K562 (cell line): ENCODE measurements at regions not wholly inside any gene's neighbourhood (a gene's known extent, or its start where the extent isn't known, plus 50 kb on each side); places are given as distances from the start of the nearest gene placed in this dataset.

Source experiments
- ATAC-seq: fragments of 200-7000 bp; cut with Tn5 transposase; 3 replicates; pipeline ENCODE4 v1.9.1; 2020; ENCODE audit warnings: moderate library complexity
- BruUV-seq: library from RNA; stranded (reverse); fragments of 400-500 nt; replicated peaks from 2 replicates; lab custom pipeline; 2021; lab: Mats Ljungman, UMichigan
- CTCF ChIA-PET: fragments of 300-600 bp; formaldehyde crosslinking; extraction: SDS; loops from one replicate; lab custom pipeline; 2021; ENCODE audit warnings: low intra/inter-chr PET ratio; lab: Yijun Ruan, JAX
- POLR2A ChIA-PET: fragments of 300-600, 350-650 bp; sonication (Branson Sonifier 250); formaldehyde crosslinking; extraction: SDS; loops from one replicate; lab custom pipeline; 2021; ENCODE audit warnings: antibody characterized with exemption, inconsistent platforms; lab: Yijun Ruan, JAX
- DNase-seq, 4 experiments: peaks; one replicate each; pipeline versions ENCODE4 v3.0.0 to v3.0.0-alpha.2; 2011 to 2018; ENCODE audit warnings: low spot score in 3 of 4, mixed read lengths in 3 of 4; ENCODE audit errors: extremely low read depth in 1 of 4
- FAIRE-seq: peaks from 2 replicates; lab custom pipeline; 2011; peaks lifted over from hg19 to GRCh38; lab: Jason Lieb, UNC
- H2AFZ ChIP-seq: 2 replicates; pipeline ENCODE4 v1.6.0; 2011; ENCODE audit warnings: low read depth, low read length, control low read depth, inconsistent platforms
- H3K27ac ChIP-seq: fragments of 200-600 bp; 3 replicates; pipeline ENCODE4 v1.8.0; 2011; ENCODE audit warnings: low read depth, mild to moderate bottlenecking, control low read depth, inconsistent platforms, low read length, moderate library complexity, mixed read lengths; ENCODE audit errors: extremely low read depth
- H3K27me3 ChIP-seq, 2 experiments: fragments of 300-600 bp in 1 of 2; 2 replicates in 1 of 2; 3 replicates in 1 of 2; pipeline versions ENCODE4 v1.6.0 to v1.8.0; 2011; ENCODE audit warnings: inconsistent platforms in 2 of 2, low read length in 2 of 2, mild to moderate bottlenecking in 1 of 2, mixed read lengths in 1 of 2, moderate library complexity in 1 of 2; ENCODE audit not compliant: control insufficient read depth in 2 of 2, insufficient read depth in 2 of 2
- H3K36me3 ChIP-seq: fragments of 300-600 bp; 3 replicates; pipeline ENCODE4 v1.8.0; 2011; ENCODE audit warnings: mild to moderate bottlenecking, low read length, inconsistent platforms; ENCODE audit not compliant: control insufficient read depth, insufficient read depth
- H3K4me1 ChIP-seq, 2 experiments: fragments of 200-600 bp in 1 of 2; replicated peaks in 1 of 2; 2 replicates in 1 of 2; 3 replicates in 1 of 2; pipeline versions ENCODE4 v1.5.1 to v1.8.0; 2011; ENCODE audit warnings: inconsistent platforms in 2 of 2, low read length in 2 of 2, mild to moderate bottlenecking in 1 of 2, mixed read lengths in 1 of 2, moderate library complexity in 1 of 2; ENCODE audit not compliant: control insufficient read depth in 2 of 2, insufficient read depth in 2 of 2
- H3K4me2 ChIP-seq: 2 replicates; pipeline ENCODE4 v1.6.1; 2011; ENCODE audit warnings: low read length, control low read depth, inconsistent platforms, mixed read lengths; ENCODE audit not compliant: insufficient read depth
- H3K4me3 ChIP-seq: fragments of 200-600 bp; sonication (generic), shearing (Covaris generic); 2 replicates; pipeline ENCODE4 v1.5.1; 2016; ENCODE audit warnings: control low read depth, inconsistent platforms
- H3K79me2 ChIP-seq: fragments of 200-600 bp; 3 replicates; pipeline ENCODE4 v1.8.0; 2011; ENCODE audit warnings: low read length, inconsistent platforms; ENCODE audit not compliant: control insufficient read depth, insufficient read depth
- H3K9ac ChIP-seq, 2 experiments: 2 replicates each; pipeline versions ENCODE4 v1.6.0 to v1.6.1; 2011; ENCODE audit warnings: low read depth in 2 of 2, low read length in 2 of 2, control low read depth in 1 of 2, inconsistent platforms in 1 of 2, mild to moderate bottlenecking in 1 of 2, mixed read lengths in 1 of 2; ENCODE audit not compliant: insufficient read depth in 1 of 2
- H3K9me1 ChIP-seq: one replicate; pipeline ENCODE4 v1.6.0; 2011; ENCODE audit warnings: inconsistent platforms, mild to moderate bottlenecking, low read length, moderate library complexity; ENCODE audit not compliant: control insufficient read depth, insufficient read depth
- H3K9me3 ChIP-seq: replicated peaks from 2 replicates; pipeline ENCODE4 v1.5.1; 2011; ENCODE audit warnings: low read depth, low read length, inconsistent platforms; ENCODE audit not compliant: control insufficient read depth, insufficient read depth
- H4K20me1 ChIP-seq: replicated peaks from 2 replicates; pipeline ENCODE4 v1.6.1; 2011; ENCODE audit warnings: low read length, inconsistent platforms, mixed read lengths; ENCODE audit not compliant: control insufficient read depth, insufficient read depth
- CREB1 ChIP-seq, 2 experiments: sonication (generic) in 1 of 2; formaldehyde crosslinking in 1 of 2; IDR thresholded peaks; 2 replicates each; pipeline versions ENCODE4 v1.6.1 to v1.8.0; 2012 to 2022; ENCODE audit warnings: inconsistent platforms in 1 of 2, mild to moderate bottlenecking in 1 of 2, missing genetic modification reagents in 1 of 2, moderate library complexity in 1 of 2
- ELF4 ChIP-seq: fragments of 450-650 bp; formaldehyde crosslinking; IDR thresholded peaks from 2 replicates; pipeline ENCODE4 v1.4.0; 2022; ENCODE audit warnings: missing genetic modification characterization
- EP400 ChIP-seq: fragments of 450-650 bp; IDR thresholded peaks from 2 replicates; pipeline ENCODE4 v1.6.1; 2017; ENCODE audit warnings: antibody characterized with exemption, mild to moderate bottlenecking, moderate library complexity
- HDAC6 ChIP-seq: IDR thresholded peaks from 2 replicates; pipeline ENCODE4 v1.6.1; 2012; ENCODE audit warnings: low read depth, mild to moderate bottlenecking, control low read depth, inconsistent platforms, low read length, moderate library complexity
- LCOR ChIP-seq: sonication (generic); formaldehyde crosslinking; IDR thresholded peaks from 2 replicates; pipeline ENCODE4 v1.8.0; 2022; ENCODE audit warnings: mild to moderate bottlenecking, missing genetic modification reagents
- NRF1 ChIP-seq, 2 experiments: fragments of 450-650 bp; IDR thresholded peaks in 1 of 2; conservative IDR thresholded peaks in 1 of 2; 2 replicates each; pipeline ENCODE4 v1.6.1; 2014; ENCODE audit warnings: mild to moderate bottlenecking in 2 of 2
- SMAD4 ChIP-seq: fragments of 250-450 bp; sonication (Bioruptor Pico); conservative IDR thresholded peaks from 2 replicates; pipeline ENCODE4 v1.8.0; 2021; ENCODE audit warnings: inconsistent platforms, mild to moderate bottlenecking, moderate library complexity
- SP1 ChIP-seq: sonication (generic); formaldehyde crosslinking; IDR thresholded peaks from 2 replicates; pipeline ENCODE4 v1.8.1; 2022; ENCODE audit warnings: mild to moderate bottlenecking, missing genetic modification reagents
- TAF7 ChIP-seq: fragments of 450-650 bp; IDR thresholded peaks from 2 replicates; pipeline ENCODE4 v1.6.1; 2016; ENCODE audit warnings: missing genetic modification characterization, missing compliant biosample characterization
- ZBTB8A ChIP-seq: fragments of 450-650 bp; IDR thresholded peaks from 2 replicates; pipeline ENCODE4 v1.6.1; 2018; ENCODE audit warnings: mild to moderate bottlenecking, moderate library complexity; ENCODE audit not compliant: partially characterized antibody
- WGBS: fragments of 100-300 bp; shearing (Covaris generic); methylation state at CpG from one replicate; pipeline ENCODE4 v1.1.6; 2016; ENCODE audit warnings: low coverage, mixed read lengths; ENCODE audit not compliant: insufficient coverage; ENCODE audit errors: missing lambda C conversion rate; 5-methylcytosine and 5-hydroxymethylcytosine counted together
- in situ Hi-C: fragments of 300-500 bp; cut with MboI; formaldehyde crosslinking; loops from 4 replicates; pipeline ENCODE4 v1.15.0; 2018; ENCODE audit warnings: inconsistent platforms, mixed read lengths
- intact Hi-C: fragments of 100-400 bp; cut with micrococcal nuclease; formaldehyde crosslinking; loops from 2 replicates; pipeline ENCODE4 v1.14.2; 2022
- TF ChIP-seq, protein P1 (sequence below): sonication (generic); IDR thresholded peaks from 2 replicates; pipeline ENCODE4 v1.6.1; 2016
- TF ChIP-seq, protein P2 (sequence below): fragments of 250-450 bp; sonication (Bioruptor Pico); IDR thresholded peaks from 2 replicates; pipeline ENCODE4 v1.4.0; 2020; ENCODE audit warnings: mild to moderate bottlenecking, moderate library complexity
- TF ChIP-seq, protein P3 (sequence below): conservative IDR thresholded peaks from 2 replicates; pipeline ENCODE4 v1.6.1; 2011; ENCODE audit warnings: low read depth, mild to moderate bottlenecking, low read length; ENCODE audit not compliant: control insufficient read depth
- TF ChIP-seq, protein P4 (sequence below): fragments of 250-450 bp; sonication (Bioruptor Pico); IDR thresholded peaks from 2 replicates; pipeline ENCODE4 v1.9.0; 2021; ENCODE audit warnings: mild to moderate bottlenecking, inconsistent platforms

GRCh38 chr2:16412321-16413030, 253.2 kb downstream of the CYRIA start:
- no peak overlapping the region for H2AFZ ChIP-seq
- no peaks in the 10 kb centered on the region for H3K9me3 ChIP-seq
- intact Hi-C loops (no loop called here), in situ Hi-C loops (no loop called here)
- H3K9ac ChIP-seq = no peak overlapping the region
- WGBS = 3% methylated on average over 2 of the region's 2 CpGs
- H4K20me1 ChIP-seq = no peaks in the 10 kb centered on the region
- ChIA-PET CTCF (no interaction called here), POLR2A (no interaction called here)
- no peak for ATAC-seq
- no peak for TF ChIP-seq ZBTB8A
- TF ChIP-seq, protein P1, sequence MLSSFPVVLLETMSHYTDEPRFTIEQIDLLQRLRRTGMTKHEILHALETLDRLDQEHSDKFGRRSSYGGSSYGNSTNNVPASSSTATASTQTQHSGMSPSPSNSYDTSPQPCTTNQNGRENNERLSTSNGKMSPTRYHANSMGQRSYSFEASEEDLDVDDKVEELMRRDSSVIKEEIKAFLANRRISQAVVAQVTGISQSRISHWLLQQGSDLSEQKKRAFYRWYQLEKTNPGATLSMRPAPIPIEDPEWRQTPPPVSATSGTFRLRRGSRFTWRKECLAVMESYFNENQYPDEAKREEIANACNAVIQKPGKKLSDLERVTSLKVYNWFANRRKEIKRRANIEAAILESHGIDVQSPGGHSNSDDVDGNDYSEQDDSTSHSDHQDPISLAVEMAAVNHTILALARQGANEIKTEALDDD = no peak
- no peak for TF ChIP-seq NRF1 (conservative IDR thresholded peaks at IDR 0.05 in 1 of 2, IDR thresholded peaks at IDR 0.05 in 1 of 2)
- no peak for TF ChIP-seq CREB1 (IDR thresholded peaks at IDR 0.05)
- no peak for TF ChIP-seq CREB1 (CRISPR knock-in tag; IDR thresholded peaks at IDR 0.05)
- no peak for TF ChIP-seq TAF7 (tag)
- no peak for TF ChIP-seq SP1 (CRISPR knock-in tag)
- no peak for TF ChIP-seq HDAC6
- no peak for TF ChIP-seq SMAD4 (CRISPR knock-in tag)
- TF ChIP-seq, protein P2, sequence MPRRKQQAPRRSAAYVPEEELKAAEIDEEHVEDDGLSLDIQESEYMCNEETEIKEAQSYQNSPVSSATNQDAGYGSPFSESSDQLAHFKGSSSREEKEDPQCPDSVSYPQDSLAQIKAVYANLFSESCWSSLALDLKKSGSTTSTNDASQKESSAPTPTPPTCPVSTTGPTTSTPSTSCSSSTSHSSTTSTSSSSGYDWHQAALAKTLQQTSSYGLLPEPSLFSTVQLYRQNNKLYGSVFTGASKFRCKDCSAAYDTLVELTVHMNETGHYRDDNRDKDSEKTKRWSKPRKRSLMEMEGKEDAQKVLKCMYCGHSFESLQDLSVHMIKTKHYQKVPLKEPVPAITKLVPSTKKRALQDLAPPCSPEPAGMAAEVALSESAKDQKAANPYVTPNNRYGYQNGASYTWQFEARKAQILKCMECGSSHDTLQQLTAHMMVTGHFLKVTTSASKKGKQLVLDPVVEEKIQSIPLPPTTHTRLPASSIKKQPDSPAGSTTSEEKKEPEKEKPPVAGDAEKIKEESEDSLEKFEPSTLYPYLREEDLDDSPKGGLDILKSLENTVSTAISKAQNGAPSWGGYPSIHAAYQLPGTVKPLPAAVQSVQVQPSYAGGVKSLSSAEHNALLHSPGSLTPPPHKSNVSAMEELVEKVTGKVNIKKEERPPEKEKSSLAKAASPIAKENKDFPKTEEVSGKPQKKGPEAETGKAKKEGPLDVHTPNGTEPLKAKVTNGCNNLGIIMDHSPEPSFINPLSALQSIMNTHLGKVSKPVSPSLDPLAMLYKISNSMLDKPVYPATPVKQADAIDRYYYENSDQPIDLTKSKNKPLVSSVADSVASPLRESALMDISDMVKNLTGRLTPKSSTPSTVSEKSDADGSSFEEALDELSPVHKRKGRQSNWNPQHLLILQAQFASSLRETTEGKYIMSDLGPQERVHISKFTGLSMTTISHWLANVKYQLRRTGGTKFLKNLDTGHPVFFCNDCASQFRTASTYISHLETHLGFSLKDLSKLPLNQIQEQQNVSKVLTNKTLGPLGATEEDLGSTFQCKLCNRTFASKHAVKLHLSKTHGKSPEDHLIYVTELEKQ (CRISPR knock-in tag) = no peak
- TF ChIP-seq, protein P3, sequence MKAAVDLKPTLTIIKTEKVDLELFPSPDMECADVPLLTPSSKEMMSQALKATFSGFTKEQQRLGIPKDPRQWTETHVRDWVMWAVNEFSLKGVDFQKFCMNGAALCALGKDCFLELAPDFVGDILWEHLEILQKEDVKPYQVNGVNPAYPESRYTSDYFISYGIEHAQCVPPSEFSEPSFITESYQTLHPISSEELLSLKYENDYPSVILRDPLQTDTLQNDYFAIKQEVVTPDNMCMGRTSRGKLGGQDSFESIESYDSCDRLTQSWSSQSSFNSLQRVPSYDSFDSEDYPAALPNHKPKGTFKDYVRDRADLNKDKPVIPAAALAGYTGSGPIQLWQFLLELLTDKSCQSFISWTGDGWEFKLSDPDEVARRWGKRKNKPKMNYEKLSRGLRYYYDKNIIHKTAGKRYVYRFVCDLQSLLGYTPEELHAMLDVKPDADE = no peak
- TF ChIP-seq ELF4 = no peak
- no peak for TF ChIP-seq LCOR (CRISPR knock-in tag)
- TF ChIP-seq EP400 = no peak
- TF ChIP-seq, protein P4, sequence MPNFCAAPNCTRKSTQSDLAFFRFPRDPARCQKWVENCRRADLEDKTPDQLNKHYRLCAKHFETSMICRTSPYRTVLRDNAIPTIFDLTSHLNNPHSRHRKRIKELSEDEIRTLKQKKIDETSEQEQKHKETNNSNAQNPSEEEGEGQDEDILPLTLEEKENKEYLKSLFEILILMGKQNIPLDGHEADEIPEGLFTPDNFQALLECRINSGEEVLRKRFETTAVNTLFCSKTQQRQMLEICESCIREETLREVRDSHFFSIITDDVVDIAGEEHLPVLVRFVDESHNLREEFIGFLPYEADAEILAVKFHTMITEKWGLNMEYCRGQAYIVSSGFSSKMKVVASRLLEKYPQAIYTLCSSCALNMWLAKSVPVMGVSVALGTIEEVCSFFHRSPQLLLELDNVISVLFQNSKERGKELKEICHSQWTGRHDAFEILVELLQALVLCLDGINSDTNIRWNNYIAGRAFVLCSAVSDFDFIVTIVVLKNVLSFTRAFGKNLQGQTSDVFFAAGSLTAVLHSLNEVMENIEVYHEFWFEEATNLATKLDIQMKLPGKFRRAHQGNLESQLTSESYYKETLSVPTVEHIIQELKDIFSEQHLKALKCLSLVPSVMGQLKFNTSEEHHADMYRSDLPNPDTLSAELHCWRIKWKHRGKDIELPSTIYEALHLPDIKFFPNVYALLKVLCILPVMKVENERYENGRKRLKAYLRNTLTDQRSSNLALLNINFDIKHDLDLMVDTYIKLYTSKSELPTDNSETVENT = no peak
- no peaks in the 10 kb centered on the region for H3K79me2 ChIP-seq
- H3K27ac ChIP-seq = no peak overlapping the region
- H3K36me3 ChIP-seq = no peaks in the 10 kb centered on the region
- FAIRE-seq = no peak
- no TSS peak for BruUV-seq
- no peak overlapping the region for H3K4me3 ChIP-seq
- no peak overlapping the region for H3K4me2 ChIP-seq
- peaks cover 0 to 15% of the 10 kb centered on the region in 2 experiments; a peak in 3 of 5 replicates for H3K4me1 ChIP-seq
- no peaks in the 10 kb centered on the region for H3K9me1 ChIP-seq
- no peak for DNase-seq
- no peaks in the 10 kb centered on the region for H3K27me3 ChIP-seq
